Testis (tissue), 2 donors: ENCODE measurements at regions not wholly inside any gene's neighbourhood (a gene's known extent, or its start where the extent isn't known, plus 50 kb on each side); places are given as distances from the start of the nearest gene placed in this dataset.

Experiments used
- POLR2A ChIP-seq: fragments of 450-650 bp; IDR thresholded peaks from one replicate; pipeline ENCODE4 v1.6.1; 2017; ENCODE audit warnings: antibody characterized with exemption, mild to moderate bottlenecking, moderate library complexity
- TF ChIP-seq, protein P1 (sequence below), 3 experiments: fragments of 450-650 bp in 2 of 3; fragments of 200-600 bp in 1 of 3; sonication (generic) in 1 of 3; IDR thresholded peaks; one replicate each; pipeline ENCODE4 v1.5.1; 2016 to 2019; ENCODE audit warnings: antibody characterized with exemption in 3 of 3, mild to moderate bottlenecking in 2 of 3, moderate library complexity in 1 of 3

DNA sequence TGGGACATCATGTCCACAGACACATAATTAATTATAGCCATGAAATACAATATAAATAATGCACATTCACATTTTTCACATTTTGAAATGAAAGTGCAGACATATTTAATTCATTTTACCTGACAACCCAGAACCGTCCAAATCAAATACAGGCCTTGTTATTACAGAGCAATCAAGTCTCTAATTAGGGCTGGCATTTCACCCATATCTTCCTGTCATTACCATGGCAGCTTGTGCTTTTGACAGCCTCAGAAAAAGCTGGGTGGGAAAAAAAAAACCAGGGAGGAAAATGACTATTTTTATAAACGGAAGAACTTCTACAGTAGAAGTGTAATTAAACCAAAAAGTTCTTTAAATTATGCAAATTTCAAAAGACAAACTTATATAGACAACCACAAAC, 436.4 kb downstream of the FBXO15 start:
- TF ChIP-seq, protein P1, sequence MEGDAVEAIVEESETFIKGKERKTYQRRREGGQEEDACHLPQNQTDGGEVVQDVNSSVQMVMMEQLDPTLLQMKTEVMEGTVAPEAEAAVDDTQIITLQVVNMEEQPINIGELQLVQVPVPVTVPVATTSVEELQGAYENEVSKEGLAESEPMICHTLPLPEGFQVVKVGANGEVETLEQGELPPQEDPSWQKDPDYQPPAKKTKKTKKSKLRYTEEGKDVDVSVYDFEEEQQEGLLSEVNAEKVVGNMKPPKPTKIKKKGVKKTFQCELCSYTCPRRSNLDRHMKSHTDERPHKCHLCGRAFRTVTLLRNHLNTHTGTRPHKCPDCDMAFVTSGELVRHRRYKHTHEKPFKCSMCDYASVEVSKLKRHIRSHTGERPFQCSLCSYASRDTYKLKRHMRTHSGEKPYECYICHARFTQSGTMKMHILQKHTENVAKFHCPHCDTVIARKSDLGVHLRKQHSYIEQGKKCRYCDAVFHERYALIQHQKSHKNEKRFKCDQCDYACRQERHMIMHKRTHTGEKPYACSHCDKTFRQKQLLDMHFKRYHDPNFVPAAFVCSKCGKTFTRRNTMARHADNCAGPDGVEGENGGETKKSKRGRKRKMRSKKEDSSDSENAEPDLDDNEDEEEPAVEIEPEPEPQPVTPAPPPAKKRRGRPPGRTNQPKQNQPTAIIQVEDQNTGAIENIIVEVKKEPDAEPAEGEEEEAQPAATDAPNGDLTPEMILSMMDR (IDR thresholded peaks at IDR 0.05) = no peak
- no peak for TF ChIP-seq POLR2A
